ENCODE measurements at regions not wholly inside any gene's neighbourhood (a gene's known extent, or its start where the extent isn't known, plus 50 kb on each side); places are given as distances from the start of the nearest gene placed in this dataset.

- Histone ChIP-seq H3K4me3 (no peak overlapping the region), H3K4me1 (peaks cover 0 to 7% (median 0%) of the 10 kb centered on the region in 12 donors), H3K9me3 (peaks cover 0 to 7% (median 0%) of the 10 kb centered on the region in 12 donors), H3K36me3 (no peaks in the 10 kb centered on the region), H3K27me3 (no peaks in the 10 kb centered on the region), H3K27ac (no peak overlapping the region)
- intact Hi-C loops (cut with DNase I) = no loop called here
- WGBS, 4 donors = 55 to 82% (median 78%) methylated on average over 3 of the region's 3 CpGs
- DNase-seq (peak in 1 of 5 donors; percentile 55), ATAC-seq (peak in 1 of 4 donors; percentile 20)
- TF ChIP-seq CTCF (IDR thresholded peaks at IDR 0.05) = no peak
- TF ChIP-seq POLR2A (IDR thresholded peaks at IDR 0.05) = no peak
Observed at GRCh38 chr16:80210787-80211186, 330.0 kb upstream of the DYNLRB2 start.

GRCh38 chr16:80208743-80209142, 332.1 kb upstream of the DYNLRB2 start:
- TF ChIP-seq POLR2A (IDR thresholded peaks at IDR 0.05) (no peak), CTCF (IDR thresholded peaks at IDR 0.05) (no peak)
- no peaks in the 10 kb centered on the region for H3K36me3 ChIP-seq
- intact Hi-C loops (cut with DNase I) = no loop called here
- peaks cover 0 to 7% (median 0%) of the 10 kb centered on the region in 12 donors for H3K4me1 ChIP-seq
- H3K27ac ChIP-seq = no peak overlapping the region
- DNase-seq = no peak
- H3K9me3 ChIP-seq = no peaks in the 10 kb centered on the region
- H3K27me3 ChIP-seq = no peaks in the 10 kb centered on the region
- H3K4me3 ChIP-seq = no peak overlapping the region
- WGBS, 4 donors = 81 to 91% (median 89%) methylated on average over 3 of the region's 3 CpGs
- ATAC-seq = no peak

- peaks cover 0 to 7% (median 0%) of the 10 kb centered on the region in 12 donors for H3K4me1 ChIP-seq
- DNase-seq (no peak), ATAC-seq (no peak)
- TF ChIP-seq CTCF (IDR thresholded peaks at IDR 0.05) (no peak), POLR2A (IDR thresholded peaks at IDR 0.05) (no peak)
- no peaks in the 10 kb centered on the region for H3K36me3 ChIP-seq
- no peaks in the 10 kb centered on the region for H3K9me3 ChIP-seq
- H3K4me3 ChIP-seq = no peak overlapping the region
- no peak overlapping the region for H3K27ac ChIP-seq
- no peaks in the 10 kb centered on the region for H3K27me3 ChIP-seq
- 59 to 72% (median 62%) methylated on average over 2 of the region's 2 CpGs for WGBS, 4 donors
- intact Hi-C loops (cut with DNase I) = no loop called here
Observed at GRCh38 chr16:80208015-80208414, 332.8 kb upstream of the DYNLRB2 start.

GRCh38 chr16:80203821-80204220, 337.0 kb upstream of the DYNLRB2 start:
- Histone ChIP-seq H3K4me1 (no peaks in the 10 kb centered on the region), H3K27ac (no peak overlapping the region), H3K27me3 (peaks cover 0 to 4% (median 0%) of the 10 kb centered on the region in 9 donors), H3K4me3 (no peak overlapping the region), H3K36me3 (no peaks in the 10 kb centered on the region), H3K9me3 (no peaks in the 10 kb centered on the region)
- DNase-seq (no peak), ATAC-seq (no peak)
- 89 to 95% (median 91%) methylated on average over 3 of the region's 3 CpGs for WGBS, 4 donors
- intact Hi-C loops (cut with DNase I) = no loop called here
- no peak for TF ChIP-seq CTCF (IDR thresholded peaks at IDR 0.05)
